ENCODE measurements at regions not wholly inside any gene's neighbourhood (a gene's known extent, or its start where the extent isn't known, plus 50 kb on each side); places are given as distances from the start of the nearest gene placed in this dataset.

GRCh38 chr17:27224526-27225315 lies 69.2 kb upstream of the WSB1 start:
- TF ChIP-seq, protein P1, sequence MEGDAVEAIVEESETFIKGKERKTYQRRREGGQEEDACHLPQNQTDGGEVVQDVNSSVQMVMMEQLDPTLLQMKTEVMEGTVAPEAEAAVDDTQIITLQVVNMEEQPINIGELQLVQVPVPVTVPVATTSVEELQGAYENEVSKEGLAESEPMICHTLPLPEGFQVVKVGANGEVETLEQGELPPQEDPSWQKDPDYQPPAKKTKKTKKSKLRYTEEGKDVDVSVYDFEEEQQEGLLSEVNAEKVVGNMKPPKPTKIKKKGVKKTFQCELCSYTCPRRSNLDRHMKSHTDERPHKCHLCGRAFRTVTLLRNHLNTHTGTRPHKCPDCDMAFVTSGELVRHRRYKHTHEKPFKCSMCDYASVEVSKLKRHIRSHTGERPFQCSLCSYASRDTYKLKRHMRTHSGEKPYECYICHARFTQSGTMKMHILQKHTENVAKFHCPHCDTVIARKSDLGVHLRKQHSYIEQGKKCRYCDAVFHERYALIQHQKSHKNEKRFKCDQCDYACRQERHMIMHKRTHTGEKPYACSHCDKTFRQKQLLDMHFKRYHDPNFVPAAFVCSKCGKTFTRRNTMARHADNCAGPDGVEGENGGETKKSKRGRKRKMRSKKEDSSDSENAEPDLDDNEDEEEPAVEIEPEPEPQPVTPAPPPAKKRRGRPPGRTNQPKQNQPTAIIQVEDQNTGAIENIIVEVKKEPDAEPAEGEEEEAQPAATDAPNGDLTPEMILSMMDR (IDR thresholded peaks at IDR 0.05): no peak
- no peak for TF ChIP-seq POLR2A (IDR thresholded peaks at IDR 0.05)

Measured in Peyer's patch (tissue), 4 donors.